HUDEP-2 (cell line): ENCODE measurements at regions not wholly inside any gene's neighbourhood (a gene's known extent, or its start where the extent isn't known, plus 50 kb on each side); places are given as distances from the start of the nearest gene placed in this dataset.
"Not testable (repeated sequence)": the region's sequence is repeated elsewhere in the genome, so short reads cannot be mapped to it uniquely, and the experiment has no call there.

Experiments used
- DNase-seq, 76 experiments: peaks; one replicate each; lab custom pipeline; 2025; ENCODE audit not compliant: unreplicated experiment in 76 of 76; lab: John Stamatoyannopoulos, UW

GRCh38 chr12:115898670-115899069 lies 378.8 kb downstream of the MED13L start:
- DNase-seq: peak in 1 of 76 experiments; percentile 4

- DNase-seq: no peak
Observed at GRCh38 chr12:115897729-115898128, 379.8 kb downstream of the MED13L start.

- no peak for DNase-seq
Observed at GRCh38 chr12:115895247-115895646, 382.2 kb downstream of the MED13L start.

GRCh38 chr12:115891556-115892164 lies 385.8 kb downstream of the MED13L start:
- no peak for DNase-seq

- no peak for DNase-seq
Observed at GRCh38 chr12:115886666-115887065, 390.8 kb downstream of the MED13L start.

- DNase-seq: no peak
Observed at GRCh38 chr12:115885040-115885690, 392.3 kb downstream of the MED13L start.

- no peak for DNase-seq
Observed at GRCh38 chr12:115882936-115883335, 394.6 kb downstream of the MED13L start.

GRCh38 chr12:115880238-115880637 lies 397.3 kb downstream of the MED13L start:
- no peak for DNase-seq

GRCh38 chr12:115879354-115879753 lies 398.1 kb downstream of the MED13L start:
- no peak for DNase-seq

GRCh38 chr12:115873451-115874082 lies 403.9 kb downstream of the MED13L start:
- DNase-seq: no peak

- no peak for DNase-seq
Observed at GRCh38 chr12:115872919-115873357, 404.6 kb downstream of the MED13L start.

GRCh38 chr12:115872212-115872611 lies 405.3 kb downstream of the MED13L start:
- DNase-seq: no peak

GRCh38 chr12:115871714-115872113 lies 405.8 kb downstream of the MED13L start:
- DNase-seq: peak in 11 of 76 experiments; percentile 3 to 22 (median 7)

GRCh38 chr12:115870510-115870909 lies 407.0 kb downstream of the MED13L start:
- DNase-seq: no peak

- no peak for DNase-seq
Observed at GRCh38 chr12:115870021-115870420, 407.5 kb downstream of the MED13L start.

- no peak for DNase-seq
Observed at GRCh38 chr12:115869604-115870003, 407.9 kb downstream of the MED13L start.

- no peak for DNase-seq
Observed at GRCh38 chr12:115868624-115869023, 408.9 kb downstream of the MED13L start.

- DNase-seq: no peak
Observed at GRCh38 chr12:115867854-115868253, 409.6 kb downstream of the MED13L start.

GRCh38 chr12:115866909-115867525 lies 410.5 kb downstream of the MED13L start:
- no peak for DNase-seq

GRCh38 chr12:115866281-115866680 lies 411.2 kb downstream of the MED13L start:
- DNase-seq: not testable (repeated sequence)

GRCh38 chr12:115864396-115864795 lies 413.1 kb downstream of the MED13L start:
- DNase-seq: no peak
